ENCODE measurements at regions not wholly inside any gene's neighbourhood (a gene's known extent, or its start where the extent isn't known, plus 50 kb on each side); places are given as distances from the start of the nearest gene placed in this dataset.

DNA sequence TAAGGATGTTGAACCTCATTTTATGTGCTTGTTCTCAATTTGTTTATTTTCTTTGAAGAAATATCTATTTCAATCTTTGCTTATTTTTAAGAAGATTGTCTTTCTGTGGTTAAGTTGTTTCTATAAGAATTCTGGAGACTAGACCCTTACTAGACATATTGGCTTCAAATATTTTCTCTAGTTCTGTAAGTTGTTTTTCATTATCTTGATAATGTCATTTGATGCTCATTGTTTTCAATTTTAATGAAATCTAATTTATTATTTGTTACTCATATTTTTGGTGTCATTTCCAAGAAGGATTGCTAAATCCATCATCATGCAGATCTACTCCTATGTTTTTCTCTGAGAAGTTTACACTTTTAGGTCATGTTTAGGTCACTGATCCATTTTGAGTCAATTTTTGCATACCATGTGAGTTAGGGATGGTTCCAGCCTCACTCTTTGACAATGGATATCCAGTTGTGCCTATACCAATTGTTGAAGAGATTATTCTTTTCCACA lies 874.8 kb upstream of the SLITRK6 start:
- H3K4me3 ChIP-seq (ENCODE audit: low read depth, low read length): no peak overlapping the region
- TF ChIP-seq, protein P1, sequence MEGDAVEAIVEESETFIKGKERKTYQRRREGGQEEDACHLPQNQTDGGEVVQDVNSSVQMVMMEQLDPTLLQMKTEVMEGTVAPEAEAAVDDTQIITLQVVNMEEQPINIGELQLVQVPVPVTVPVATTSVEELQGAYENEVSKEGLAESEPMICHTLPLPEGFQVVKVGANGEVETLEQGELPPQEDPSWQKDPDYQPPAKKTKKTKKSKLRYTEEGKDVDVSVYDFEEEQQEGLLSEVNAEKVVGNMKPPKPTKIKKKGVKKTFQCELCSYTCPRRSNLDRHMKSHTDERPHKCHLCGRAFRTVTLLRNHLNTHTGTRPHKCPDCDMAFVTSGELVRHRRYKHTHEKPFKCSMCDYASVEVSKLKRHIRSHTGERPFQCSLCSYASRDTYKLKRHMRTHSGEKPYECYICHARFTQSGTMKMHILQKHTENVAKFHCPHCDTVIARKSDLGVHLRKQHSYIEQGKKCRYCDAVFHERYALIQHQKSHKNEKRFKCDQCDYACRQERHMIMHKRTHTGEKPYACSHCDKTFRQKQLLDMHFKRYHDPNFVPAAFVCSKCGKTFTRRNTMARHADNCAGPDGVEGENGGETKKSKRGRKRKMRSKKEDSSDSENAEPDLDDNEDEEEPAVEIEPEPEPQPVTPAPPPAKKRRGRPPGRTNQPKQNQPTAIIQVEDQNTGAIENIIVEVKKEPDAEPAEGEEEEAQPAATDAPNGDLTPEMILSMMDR (IDR thresholded peaks at IDR 0.05; ENCODE audit: insufficient read depth, low read depth, low read length, missing control alignments): no peak
- DNase-seq (ENCODE audit: low read depth): no peak

DNA sequence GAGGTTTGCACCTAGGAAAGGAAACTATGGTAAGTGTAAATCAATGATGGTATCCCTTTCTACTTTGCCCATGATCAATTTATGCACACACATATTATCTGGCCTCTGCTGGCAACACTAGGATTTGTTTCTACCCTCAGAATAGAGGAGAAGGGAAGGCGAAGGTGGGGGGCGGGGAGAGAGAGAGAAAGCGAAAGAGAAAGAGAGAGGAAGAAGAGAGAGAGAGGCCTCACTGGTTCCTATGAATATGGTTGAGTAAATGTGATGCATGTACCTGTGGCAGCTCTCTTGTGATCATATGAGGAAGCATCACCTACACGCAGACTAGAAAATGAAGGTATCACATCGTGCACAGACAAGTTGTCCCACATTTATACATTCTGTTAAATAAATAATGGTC lies 882.0 kb upstream of the SLITRK6 start:
- TF ChIP-seq, protein P1 (IDR thresholded peaks at IDR 0.05; ENCODE audit: insufficient read depth, low read depth, low read length, missing control alignments): no peak
- DNase-seq (ENCODE audit: low read depth): no peak
- H3K4me3 ChIP-seq (ENCODE audit: low read depth, low read length): no peak overlapping the region

DNA sequence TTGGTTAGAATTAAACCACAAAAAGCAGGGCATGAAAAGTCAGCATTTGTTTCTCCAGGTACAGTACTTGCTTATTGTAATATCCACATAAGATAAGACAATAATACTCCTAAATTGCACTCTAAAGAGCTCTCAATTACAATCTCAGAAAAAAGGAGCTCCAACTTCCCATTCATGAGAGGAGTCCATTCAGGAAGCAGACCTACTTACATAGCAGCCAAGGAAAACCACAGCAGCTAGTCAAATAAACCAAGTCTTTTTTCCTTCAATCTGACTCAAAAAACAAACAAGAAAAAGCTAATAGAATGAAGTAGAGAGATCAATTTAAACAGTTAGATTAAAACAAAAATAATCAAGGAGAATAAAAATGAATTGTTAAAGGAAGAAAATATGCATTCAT lies 885.2 kb upstream of the SLITRK6 start:
- TF ChIP-seq, protein P1 (IDR thresholded peaks at IDR 0.05; ENCODE audit: insufficient read depth, low read depth, low read length, missing control alignments): no peak
- DNase-seq (ENCODE audit: low read depth): no peak
- no peak overlapping the region for H3K4me3 ChIP-seq (ENCODE audit: low read depth, low read length)

DNA sequence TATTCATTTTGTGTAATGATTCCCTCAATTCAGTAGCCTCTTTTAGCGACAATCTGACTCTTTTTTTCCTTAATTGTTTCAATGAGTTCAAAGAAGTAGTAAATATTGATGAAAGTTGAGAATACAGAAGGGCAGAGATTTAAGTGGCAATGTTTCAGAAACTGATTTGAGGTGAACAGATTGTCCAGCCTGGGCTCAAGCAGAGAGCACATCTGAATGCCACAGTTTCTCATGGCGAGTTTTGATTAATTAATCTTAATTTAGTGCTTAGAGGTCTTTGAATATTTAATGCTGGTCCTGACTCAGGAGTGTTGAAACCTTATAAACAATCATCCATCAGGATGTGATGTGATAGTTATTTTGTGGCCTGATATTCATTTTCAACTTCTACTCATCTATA lies 890.7 kb upstream of the SLITRK6 start:
- no peak for DNase-seq (ENCODE audit: low read depth)
- H3K4me3 ChIP-seq (ENCODE audit: low read depth, low read length): no peak overlapping the region
- TF ChIP-seq, protein P1 (IDR thresholded peaks at IDR 0.05; ENCODE audit: insufficient read depth, low read depth, low read length, missing control alignments): no peak

DNA sequence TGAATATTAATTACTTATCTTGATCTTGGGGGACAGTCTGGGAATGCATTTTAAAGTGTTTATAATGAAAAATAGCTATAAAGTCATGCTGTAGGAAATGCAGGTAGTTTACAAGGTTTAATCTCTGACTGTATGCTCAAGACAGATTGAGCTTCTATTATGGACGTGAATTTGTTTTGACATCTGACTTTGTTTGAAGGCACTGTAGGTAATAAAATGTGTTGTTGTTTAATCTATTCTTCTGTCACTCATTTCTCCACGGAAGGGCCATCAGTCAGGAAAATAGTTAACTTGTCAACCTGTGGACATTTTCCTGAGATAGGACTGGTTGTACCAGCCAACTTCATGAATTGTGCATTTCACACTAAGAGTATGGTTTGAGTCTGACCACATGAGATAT lies 893.1 kb upstream of the SLITRK6 start:
- DNase-seq (ENCODE audit: low read depth): no peak
- no peak overlapping the region for H3K4me3 ChIP-seq (ENCODE audit: low read depth, low read length)
- TF ChIP-seq, protein P1 (IDR thresholded peaks at IDR 0.05; ENCODE audit: insufficient read depth, low read depth, low read length, missing control alignments): no peak

DNA sequence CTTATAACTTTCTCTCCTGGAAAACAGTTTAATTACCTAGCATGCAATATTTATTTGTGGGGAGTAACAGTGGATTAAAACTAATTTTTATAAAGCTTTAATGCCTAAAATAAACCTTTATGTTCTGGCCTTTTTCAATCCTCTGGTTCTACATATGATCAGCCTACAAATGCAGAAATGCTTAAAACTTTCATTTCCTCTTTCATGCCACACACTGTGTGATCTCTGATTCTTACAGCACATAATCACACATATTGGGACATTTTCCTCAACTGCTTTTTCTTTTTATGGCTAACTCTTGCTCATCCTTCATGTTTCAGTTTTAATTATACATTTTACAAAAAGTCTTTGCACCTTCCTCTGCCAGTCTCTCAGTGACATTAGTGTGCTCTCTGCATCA lies 910.8 kb upstream of the SLITRK6 start:
- DNase-seq (ENCODE audit: low read depth): no peak
- H3K4me3 ChIP-seq (ENCODE audit: low read depth, low read length): no peak overlapping the region
- TF ChIP-seq, protein P1 (IDR thresholded peaks at IDR 0.05; ENCODE audit: insufficient read depth, low read depth, low read length, missing control alignments): no peak

DNA sequence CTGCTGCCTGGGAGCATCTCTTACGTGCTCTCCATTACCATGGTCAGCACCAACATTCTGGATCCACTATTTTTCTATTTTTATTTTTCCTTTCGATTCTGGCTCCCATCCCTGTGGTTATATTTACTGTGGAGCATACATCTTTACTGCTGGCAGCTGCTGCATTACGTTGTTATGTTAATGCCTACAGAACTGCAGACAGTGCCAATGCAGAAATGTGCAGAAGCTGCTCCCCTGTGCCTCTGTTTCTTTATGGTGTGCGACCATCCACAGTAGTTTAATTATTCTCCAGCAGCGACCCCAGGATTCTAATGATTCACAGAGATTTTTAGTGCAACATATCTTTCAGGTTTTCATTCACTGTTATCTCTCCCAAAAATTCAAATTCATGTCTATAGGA lies 911.7 kb upstream of the SLITRK6 start:
- no peak for DNase-seq (ENCODE audit: low read depth)
- no peak overlapping the region for H3K4me3 ChIP-seq (ENCODE audit: low read depth, low read length)
- TF ChIP-seq, protein P1 (IDR thresholded peaks at IDR 0.05; ENCODE audit: insufficient read depth, low read depth, low read length, missing control alignments): no peak

Data from GM12865 (cell line).